Panc1 (cell line): ENCODE measurements at regions not wholly inside any gene's neighbourhood (a gene's known extent, or its start where the extent isn't known, plus 50 kb on each side); places are given as distances from the start of the nearest gene placed in this dataset.

Experiments used
- POLR2AphosphoS5 ChIP-seq: IDR thresholded peaks from 2 replicates; pipeline ENCODE4 v1.6.1; 2012; ENCODE audit warnings: mild to moderate bottlenecking, low read depth, low read length, moderate library complexity
- TF ChIP-seq, protein P1 (sequence below): fragments of 450-650 bp; IDR thresholded peaks from 2 replicates; pipeline ENCODE4 v1.5.1; 2017; ENCODE audit warnings: mild to moderate bottlenecking

DNA sequence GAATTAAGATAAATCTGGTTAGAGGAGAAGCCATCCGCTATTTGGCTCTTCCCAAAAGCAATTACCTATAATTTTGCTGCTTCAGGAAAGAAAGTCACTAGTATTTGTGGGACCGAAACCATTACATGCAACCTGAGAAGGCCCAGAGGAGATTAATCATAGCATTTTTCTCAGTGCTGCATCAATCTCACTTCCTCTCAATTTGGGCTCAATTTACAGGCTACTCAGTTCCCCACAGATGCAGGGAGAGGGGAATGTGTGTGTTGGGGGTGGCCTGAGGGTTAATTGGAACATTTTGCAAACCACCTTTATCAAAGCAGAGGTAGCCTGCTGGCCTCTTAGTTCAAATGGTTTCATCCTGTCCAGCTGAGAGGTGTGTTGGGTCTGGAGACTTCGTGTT lies 394.7 kb upstream of the ASIC2 start:
- no peak for TF ChIP-seq POLR2AphosphoS5
- TF ChIP-seq, protein P1, sequence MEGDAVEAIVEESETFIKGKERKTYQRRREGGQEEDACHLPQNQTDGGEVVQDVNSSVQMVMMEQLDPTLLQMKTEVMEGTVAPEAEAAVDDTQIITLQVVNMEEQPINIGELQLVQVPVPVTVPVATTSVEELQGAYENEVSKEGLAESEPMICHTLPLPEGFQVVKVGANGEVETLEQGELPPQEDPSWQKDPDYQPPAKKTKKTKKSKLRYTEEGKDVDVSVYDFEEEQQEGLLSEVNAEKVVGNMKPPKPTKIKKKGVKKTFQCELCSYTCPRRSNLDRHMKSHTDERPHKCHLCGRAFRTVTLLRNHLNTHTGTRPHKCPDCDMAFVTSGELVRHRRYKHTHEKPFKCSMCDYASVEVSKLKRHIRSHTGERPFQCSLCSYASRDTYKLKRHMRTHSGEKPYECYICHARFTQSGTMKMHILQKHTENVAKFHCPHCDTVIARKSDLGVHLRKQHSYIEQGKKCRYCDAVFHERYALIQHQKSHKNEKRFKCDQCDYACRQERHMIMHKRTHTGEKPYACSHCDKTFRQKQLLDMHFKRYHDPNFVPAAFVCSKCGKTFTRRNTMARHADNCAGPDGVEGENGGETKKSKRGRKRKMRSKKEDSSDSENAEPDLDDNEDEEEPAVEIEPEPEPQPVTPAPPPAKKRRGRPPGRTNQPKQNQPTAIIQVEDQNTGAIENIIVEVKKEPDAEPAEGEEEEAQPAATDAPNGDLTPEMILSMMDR, result no peak
